ENCODE measurements at regions not wholly inside any gene's neighbourhood (a gene's known extent, or its start where the extent isn't known, plus 50 kb on each side); places are given as distances from the start of the nearest gene placed in this dataset.
"Not testable (repeated sequence)": the region's sequence is repeated elsewhere in the genome, so short reads cannot be mapped to it uniquely, and the experiment has no call there.

DNA sequence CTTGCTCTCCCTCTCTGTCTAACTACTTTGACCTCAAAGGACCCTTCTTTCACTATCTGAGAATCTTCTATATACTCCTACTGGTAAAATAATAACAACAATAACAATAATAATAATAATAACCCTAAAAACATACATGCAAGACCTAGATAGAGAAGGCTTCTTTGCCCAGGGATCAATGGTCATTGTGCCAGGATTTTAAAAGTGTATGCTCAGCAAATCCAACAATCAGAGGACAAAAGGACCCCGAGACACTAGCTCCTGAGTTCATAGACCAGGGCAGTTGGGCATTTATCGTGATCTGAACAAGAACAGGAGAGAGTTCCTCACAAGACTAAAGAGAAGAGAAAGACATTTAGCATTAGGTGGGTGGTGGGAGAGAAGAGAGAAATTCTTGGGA, 358.5 kb downstream of the DAD1 start:
- DNase-seq (ENCODE audit: extremely low spot score, insufficient read length, low read depth), result no peak
- no peak for FAIRE-seq

DNA sequence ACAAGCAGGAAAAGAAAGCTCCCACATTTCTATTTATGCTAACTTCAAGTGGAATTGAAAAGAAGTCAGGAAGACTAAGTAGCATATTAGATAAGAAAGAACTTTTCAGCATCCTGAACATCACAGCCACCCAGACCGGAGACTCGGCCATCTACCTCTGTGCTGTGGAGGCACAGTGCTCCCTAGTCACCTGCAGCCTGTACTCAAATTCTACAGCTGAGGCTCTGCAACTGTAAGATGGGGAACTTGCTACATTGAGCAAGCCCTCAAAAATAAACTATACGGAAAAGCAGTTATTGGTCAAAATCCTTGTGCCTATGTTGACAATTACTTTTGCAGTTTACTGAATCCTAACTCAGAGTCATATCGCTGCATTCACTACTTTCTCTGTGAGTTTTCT, 361.9 kb downstream of the DAD1 start:
- FAIRE-seq (no peak), DNase-seq (ENCODE audit: extremely low spot score, insufficient read length, low read depth) (no peak)

DNA sequence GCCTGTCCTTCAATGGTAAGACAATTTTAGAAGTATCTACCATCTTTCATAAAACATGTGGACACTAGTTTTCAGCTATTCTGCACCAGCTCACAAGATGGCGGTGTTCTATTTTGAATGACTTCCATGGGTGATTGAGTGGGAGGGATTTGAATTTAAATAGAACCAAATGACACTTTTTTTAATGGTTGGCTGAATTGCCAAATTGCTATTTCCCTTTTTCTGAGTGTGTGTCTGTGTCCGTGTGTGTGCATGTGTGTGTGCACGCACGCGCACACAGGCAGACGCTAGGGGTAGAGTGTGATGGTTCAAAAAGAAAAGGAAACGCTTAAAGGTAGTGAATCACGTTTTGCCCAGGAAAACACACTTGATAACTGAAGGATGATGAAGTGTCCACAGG, 362.6 kb downstream of the DAD1 start:
- FAIRE-seq (peak; percentile 60), DNase-seq (ENCODE audit: extremely low spot score, insufficient read length, low read depth) (no peak)

DNA sequence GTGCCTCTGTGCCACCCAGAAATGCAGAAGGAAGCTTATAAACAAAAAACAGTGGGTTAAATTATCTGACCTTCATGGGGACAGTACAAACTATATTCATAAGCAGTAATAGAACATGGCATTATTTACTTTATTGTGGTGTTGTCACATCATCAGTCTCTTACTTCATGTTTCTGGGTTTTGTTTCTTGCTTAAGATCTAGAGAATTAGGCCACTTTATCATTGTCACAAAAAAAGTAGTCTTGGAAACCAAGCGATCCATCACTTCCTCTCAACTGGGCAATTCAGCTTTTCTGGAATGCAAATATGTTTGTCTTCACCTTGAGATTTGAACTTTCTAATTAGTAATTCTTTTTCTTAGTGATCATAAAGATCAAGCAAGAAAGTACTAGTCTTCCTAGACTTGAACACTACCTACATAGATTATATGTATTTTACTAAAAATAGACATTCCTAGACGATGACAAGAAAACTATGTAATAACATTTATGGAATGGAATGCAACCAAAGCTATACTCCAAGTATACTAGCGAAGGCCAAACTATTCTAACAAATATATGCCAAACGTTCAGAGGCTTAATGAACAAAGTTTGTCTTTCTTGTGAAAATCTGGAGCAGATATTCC, 363.4 kb downstream of the DAD1 start:
- FAIRE-seq, result no peak
- no peak for DNase-seq (ENCODE audit: extremely low spot score, insufficient read length, low read depth)

DNA sequence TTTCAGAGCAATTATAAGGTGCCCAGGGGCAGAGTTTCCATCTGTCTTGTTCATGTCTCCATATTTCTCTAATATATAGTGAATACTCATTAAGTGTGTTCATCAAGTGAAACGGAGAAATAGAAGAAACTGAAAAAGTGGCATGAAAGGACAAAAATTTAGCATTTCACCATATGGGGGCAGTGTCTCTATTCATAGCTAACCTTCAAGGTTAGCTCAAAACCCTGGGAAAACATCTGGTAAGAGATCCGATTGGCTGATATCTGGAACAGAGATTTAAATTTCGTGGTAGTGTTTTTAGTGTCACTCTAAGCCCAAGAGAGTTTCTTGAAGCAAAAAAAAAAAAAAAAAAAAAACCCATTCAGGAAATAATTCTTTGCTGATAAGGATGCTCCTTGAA, 367.5 kb downstream of the DAD1 start:
- peak; percentile 35 for FAIRE-seq
- DNase-seq (ENCODE audit: extremely low spot score, insufficient read length, low read depth), result no peak

DNA sequence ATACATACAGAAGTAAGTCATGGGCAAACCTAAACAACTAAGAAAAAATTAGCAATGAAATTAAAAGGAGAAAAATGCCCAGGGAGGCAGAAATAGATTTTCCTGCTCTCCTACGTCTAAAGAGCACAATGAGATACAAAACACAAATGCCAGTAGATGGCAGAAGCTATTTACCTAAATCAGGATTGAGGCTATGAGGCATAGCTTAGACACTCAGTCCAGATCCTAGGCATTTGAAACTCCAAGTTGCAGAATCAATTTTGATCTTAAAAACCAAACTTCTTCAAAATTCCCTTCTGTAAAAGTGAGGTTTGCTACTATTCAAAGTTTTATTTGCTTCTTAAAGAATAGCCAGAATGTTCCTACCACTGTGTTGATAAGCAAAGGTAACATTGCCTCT, 368.6 kb downstream of the DAD1 start:
- FAIRE-seq (no peak), DNase-seq (ENCODE audit: extremely low spot score, insufficient read length, low read depth) (no peak)

DNA sequence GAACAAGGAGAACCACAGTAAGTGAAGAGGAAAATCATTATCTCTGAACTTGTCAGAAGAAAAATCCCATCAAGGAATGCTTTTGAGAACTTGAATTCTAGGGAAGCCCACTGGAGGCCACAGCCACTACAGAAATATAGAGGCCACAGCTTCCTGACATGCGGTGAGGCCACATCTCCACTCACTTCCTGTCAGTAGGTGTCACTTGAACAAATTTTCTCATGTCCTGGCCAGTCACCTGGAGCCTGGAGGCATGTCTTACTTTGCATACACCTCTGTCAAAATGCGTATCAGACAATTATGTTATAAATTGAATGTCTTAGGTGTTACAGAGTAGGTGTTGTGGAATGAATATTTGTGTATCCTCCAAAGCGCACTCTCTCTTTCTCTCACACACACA, 370.3 kb downstream of the DAD1 start:
- peak; percentile 21 for FAIRE-seq
- DNase-seq (ENCODE audit: extremely low spot score, insufficient read length, low read depth), result no peak

DNA sequence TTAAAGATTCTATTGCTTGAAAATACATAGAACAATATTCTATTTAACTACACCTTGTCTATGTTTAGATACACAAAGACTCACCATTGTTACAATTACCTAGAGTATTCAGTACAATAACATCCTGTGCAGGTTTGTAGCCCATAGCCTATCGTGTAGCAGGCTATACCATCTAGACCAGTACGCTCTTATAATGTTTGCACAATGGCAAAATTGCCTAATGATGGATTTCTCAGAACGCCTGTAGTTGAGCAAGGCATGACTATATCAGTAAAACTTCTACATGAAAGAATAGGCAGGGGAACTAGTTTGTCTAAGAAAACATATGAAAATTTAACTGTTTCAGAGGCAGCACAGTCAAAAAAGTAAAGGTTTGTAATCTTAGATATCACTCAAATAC, 375.9 kb downstream of the DAD1 start:
- no peak for FAIRE-seq
- DNase-seq (ENCODE audit: extremely low spot score, insufficient read length, low read depth), result no peak

DNA sequence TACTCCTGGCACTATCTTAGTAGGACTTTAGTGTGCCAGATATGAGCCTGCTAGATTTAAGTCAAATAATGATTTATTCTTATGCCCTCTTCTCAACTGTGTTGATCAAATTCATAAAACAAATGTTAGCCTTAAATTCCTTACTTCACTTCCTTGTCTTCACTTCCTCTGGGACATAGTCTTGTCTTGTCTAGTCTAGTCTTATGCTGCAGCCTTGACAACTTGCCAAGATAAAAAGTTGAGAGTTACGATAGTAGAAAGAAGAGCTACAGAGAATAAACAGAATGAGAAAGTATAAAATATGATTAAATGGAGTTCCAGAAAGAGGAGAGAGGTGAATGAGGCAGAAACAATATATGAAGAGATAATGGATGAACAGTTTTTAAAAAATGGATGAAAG, 378.1 kb downstream of the DAD1 start:
- FAIRE-seq (no peak), DNase-seq (ENCODE audit: extremely low spot score, insufficient read length, low read depth) (no peak)

DNA sequence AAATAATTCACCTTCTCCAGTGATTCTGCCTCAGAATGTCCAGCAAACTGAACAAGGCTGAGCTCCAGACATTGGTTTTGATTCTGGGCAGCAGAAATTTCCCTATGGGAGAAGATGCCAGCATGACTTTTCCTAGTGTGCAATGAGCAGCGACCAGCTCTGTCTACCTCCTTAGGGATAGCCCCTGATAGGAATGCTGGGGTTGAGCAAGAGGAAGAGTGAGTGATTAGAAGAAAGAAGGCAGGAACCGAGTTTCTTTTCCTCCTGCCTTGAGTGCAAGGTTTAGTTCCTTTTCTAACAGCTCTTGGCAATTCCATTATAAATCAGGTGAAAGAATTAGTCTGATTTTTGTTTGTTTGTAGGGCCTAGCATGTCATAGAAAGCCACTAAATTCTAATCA, 379.0 kb downstream of the DAD1 start:
- DNase-seq (ENCODE audit: extremely low spot score, insufficient read length, low read depth) (no peak), FAIRE-seq (no peak)

DNA sequence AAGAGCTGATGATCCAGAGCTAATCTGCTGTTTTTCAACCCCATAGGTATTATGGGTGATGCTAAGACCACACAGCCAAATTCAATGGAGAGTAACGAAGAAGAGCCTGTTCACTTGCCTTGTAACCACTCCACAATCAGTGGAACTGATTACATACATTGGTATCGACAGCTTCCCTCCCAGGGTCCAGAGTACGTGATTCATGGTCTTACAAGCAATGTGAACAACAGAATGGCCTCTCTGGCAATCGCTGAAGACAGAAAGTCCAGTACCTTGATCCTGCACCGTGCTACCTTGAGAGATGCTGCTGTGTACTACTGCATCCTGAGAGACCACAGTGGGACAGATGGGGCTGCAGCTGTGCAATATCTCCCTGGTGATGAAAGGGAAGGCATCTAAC, 386.0 kb downstream of the DAD1 start:
- FAIRE-seq (no peak), DNase-seq (ENCODE audit: extremely low spot score, insufficient read length, low read depth) (no peak)

DNA sequence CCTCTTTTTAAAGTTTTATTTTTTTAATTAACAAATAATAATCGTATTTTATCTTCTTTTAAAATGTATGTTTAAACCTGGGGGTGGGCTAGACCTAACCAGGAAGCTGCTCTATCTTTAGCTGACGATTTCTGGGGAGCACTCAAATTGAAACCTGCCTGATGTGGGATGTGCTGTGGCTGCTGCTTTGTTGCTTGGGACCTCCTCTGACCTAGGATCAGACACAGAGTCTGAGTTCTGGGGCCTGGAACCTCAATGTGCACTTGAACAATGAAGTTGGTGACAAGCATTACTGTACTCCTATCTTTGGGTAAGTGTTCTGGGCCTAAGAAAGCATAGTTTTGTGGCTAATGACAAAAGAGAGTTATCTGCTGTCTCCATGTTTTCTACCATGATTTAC, 386.7 kb downstream of the DAD1 start:
- no peak for FAIRE-seq

DNA sequence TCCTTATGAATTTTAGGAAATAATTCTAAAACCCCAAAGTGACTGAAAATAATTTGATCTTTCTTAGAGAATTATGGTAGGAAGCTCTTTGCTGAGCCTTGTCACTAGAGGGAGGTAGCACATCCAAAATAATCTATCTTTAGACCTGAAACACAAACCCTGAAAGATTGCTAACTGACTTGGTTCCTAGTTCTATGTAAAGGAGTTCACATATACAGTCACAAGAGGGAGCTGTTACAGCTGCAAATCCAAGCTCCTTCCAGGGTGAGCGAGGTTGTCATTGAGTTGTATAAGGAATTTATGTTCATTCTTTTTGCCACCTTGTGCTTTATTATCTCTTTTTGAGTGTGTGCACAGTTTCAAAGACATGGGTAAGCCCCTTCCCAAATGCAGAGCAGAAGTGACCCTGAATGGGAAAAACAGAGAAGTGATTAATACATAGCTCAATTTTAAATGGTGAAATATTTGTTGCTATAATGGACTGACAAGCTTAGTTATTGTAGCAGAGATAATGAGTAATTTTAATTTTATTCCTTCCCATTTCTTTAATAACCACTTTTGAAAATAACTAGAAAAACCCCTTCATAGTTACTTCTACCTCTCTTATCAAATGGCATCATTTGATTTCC, 387.9 kb downstream of the DAD1 start:
- peak; percentile 79 for FAIRE-seq
- no peak for DNase-seq (ENCODE audit: extremely low spot score, insufficient read length, low read depth)

More for the DNA sequence above, 386.7 kb downstream of the DAD1 start:
- no peak for DNase-seq (ENCODE audit: extremely low spot score, insufficient read length, low read depth)

DNA sequence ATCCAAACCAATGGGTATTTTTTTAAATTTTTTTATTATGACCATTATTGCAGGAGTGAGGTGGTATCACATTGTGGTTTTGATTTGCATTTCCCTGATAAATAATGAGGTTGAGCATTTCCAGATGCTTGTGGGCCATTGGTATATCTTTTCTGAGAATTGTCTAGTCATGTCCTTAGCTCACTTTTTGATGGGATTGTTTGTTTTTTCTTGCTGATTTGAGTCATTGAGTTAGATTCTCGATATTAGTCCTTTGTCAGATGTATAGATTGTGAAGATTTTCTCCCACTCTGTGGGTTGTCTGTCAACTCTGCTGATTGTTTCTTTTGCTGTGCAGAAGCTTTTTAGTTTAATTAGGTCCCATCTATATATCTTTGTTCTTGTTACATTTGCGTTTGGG, 388.9 kb downstream of the DAD1 start:
- FAIRE-seq; DNase-seq (ENCODE audit: extremely low spot score, insufficient read length, low read depth): not testable (repeated sequence)

DNA sequence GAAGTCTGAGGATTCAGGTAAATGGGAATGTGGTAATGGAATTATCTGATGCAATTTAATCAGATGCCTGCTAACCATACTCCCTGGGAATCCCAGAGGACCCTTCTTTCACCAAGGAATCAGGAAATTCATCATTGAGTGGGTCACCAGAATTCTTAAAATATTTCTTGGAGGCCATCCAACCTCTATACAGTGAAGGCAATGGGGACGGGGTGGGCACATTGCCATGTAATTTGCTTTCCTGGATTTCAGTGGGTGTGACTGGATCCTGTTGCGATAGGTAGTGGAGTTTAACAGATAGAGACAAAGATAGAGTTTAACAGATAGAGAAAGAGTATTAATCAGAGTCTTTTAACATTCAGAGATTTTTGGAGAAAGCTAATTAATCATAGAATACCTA, 394.4 kb downstream of the DAD1 start:
- FAIRE-seq, result no peak
- no peak for DNase-seq (ENCODE audit: extremely low spot score, insufficient read length, low read depth)

DNA sequence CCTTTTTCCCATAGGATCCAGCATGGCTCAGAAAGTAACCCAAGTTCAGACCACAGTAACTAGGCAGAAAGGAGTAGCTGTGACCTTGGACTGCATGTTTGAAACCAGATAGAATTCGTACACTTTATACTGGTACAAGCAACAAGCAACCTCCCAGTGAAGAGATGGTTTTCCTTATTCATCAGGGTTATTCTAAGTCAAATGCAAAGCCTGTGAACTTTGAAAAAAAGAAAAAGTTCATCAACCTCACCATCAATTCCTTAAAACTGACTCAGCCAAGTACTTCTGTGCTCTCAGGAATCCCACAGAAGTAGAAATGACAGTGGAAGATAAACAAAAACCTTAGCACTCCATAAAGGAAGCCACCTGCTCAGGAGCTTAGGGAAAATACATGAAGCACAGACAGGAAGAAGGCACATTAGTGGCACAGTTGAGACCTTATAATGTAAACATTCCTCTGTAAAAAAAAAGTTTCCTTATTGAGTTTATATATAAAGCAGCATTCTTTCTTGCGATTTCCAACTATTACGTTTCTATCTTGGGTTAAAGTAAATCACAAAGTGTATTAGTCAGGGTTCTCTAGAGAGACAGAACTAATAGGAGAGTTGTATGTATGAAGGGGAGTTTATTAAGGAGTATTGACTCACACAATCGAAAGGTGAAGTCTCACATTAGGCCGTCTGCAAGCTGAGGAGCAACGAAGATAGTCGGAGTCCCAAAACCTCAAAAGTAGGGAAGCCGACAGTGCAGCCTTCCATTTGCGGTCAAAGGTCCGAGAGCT, 398.4 kb downstream of the DAD1 start:
- FAIRE-seq (no peak), DNase-seq (ENCODE audit: extremely low spot score, insufficient read length, low read depth) (no peak)

DNA sequence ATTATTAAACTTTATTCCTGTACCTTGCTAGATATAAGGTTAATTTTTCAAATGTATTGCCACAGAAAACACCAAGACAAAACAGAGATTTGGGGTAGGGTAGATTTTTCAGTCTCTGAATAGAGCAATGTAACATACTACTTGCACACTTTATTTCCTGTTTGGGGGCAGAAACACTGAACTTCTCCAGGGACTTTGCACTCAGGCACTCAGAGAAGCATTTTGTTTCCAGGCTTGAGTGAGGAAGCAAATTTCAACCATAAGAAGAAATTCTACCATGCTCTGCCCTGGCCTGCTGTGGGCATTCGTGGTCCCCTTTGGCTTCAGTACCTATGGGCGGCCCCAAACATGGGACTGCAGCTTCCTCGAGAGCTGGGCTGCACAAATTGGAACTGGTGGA, 399.1 kb downstream of the DAD1 start:
- FAIRE-seq, result no peak
- no peak for DNase-seq (ENCODE audit: extremely low spot score, insufficient read length, low read depth)

DNA sequence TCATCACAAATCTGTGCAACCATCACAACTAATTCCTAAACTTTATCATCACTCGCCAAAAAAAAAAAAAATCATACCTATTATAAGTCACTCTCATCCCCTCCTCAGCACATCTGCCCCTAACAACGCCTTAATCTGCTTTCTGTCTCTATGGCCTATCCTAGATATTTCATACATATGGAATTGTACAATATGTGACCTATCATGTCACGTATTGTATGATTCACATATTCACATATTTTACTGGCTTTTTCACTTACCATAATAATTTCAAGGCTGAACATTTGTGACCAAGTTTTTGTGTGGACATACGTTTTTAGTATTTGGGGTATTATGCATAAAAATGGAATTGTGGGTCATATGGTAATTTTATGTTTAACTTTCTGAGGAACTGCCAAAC, 400.7 kb downstream of the DAD1 start:
- DNase-seq (ENCODE audit: extremely low spot score, insufficient read length, low read depth) (no peak), FAIRE-seq (peak; percentile 26)

DNA sequence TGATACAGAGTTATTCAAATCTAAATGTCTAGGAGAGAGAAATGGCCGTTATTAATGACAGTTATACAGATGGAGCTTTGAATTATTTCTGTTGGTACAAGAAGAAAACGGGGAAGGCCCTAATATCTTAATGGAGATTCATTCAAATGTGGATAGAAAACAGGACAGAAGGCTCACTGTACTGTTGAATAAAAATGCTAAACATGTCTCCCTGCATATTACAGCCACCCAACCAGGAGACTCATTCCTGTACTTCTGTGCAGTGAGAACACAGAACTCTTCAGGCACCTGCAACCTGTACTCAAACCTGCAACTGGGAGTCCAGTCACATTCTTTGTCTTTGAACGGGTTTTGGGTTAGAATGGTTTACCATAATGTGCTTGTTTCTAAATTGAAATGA, 403.2 kb downstream of the DAD1 start:
- DNase-seq (ENCODE audit: extremely low spot score, insufficient read length, low read depth), result no peak
- no peak for FAIRE-seq

DNA sequence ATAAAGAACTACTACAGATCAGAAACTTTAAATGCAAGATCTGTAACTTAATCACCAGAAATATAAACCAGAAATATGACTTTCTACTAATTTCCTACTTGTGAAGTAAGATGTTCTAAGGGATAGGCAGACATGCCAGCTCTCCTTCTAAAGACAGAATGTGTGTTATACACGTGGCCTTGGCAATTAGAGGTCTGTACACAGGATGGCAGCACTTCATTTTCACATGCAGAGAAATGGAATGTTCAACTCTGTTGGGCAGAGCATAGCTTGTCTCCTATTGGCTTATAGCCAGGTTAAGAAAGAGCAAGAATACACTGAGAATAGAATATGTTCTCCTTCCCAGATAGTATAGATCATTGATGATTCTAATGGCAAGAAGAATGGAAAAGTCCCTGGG, 403.8 kb downstream of the DAD1 start:
- peak; percentile 38 for FAIRE-seq
- no peak for DNase-seq (ENCODE audit: extremely low spot score, insufficient read length, low read depth)

DNA sequence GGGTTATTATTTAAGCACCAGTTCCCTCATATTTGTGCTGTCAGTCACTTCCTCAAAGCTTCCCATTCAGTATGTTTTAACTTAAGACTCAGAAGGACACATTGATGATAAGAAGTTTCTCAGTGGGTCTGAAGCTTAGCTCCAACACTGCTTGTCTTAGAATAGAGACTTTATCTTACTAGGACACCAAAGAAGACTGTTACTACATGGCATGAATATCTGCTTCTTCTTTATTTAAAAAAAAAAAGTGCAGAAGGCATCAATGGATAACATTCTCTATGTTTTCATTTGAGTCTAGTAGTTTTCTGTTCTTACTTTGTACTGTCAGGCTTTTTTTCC, 404.2 kb downstream of the DAD1 start:
- DNase-seq (ENCODE audit: extremely low spot score, insufficient read length, low read depth) (no peak), FAIRE-seq (no peak)
